ENCODE measurements at regions not wholly inside any gene's neighbourhood (a gene's known extent, or its start where the extent isn't known, plus 50 kb on each side); places are given as distances from the start of the nearest gene placed in this dataset.

DNA sequence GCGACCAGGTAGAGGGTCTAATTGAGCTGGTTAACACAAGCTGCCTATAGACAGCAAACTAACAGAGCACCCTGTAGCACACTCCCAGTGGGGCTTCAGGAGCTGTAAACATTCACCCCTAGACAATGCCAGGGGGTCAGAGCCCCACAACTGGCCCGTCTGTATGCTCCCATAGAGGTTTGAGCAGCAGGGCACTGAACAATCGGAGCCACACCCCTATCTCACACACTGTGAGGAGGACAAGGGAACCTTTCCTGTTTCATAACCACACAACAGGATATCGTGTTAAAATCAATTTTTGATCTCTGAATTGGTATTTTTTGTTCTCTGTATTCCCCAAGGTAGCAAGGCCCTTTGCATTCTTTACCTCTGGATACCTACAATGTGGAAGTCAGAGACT lies 266.1 kb downstream of the SPRY2 start:
- Histone ChIP-seq H3K9me3 (no peaks in the 10 kb centered on the region), H3K36me3 (no peaks in the 10 kb centered on the region), H3K27ac (peak overlapping the region; percentile 77 to 96 (median 93)), H3K4me1 (peaks cover 0 to 7% (median 0%) of the 10 kb centered on the region in 4 donors), H3K4me3 (peak overlapping the region; percentile 31 to 66 (median 59)), H3K27me3 (no peaks in the 10 kb centered on the region)
- 14% methylated on average over 2 of the region's 4 CpGs for WGBS (ENCODE audit: insufficient coverage, low coverage, low lambda C conversion rate, missing lambda C conversion rate)
- TF ChIP-seq, protein P1, sequence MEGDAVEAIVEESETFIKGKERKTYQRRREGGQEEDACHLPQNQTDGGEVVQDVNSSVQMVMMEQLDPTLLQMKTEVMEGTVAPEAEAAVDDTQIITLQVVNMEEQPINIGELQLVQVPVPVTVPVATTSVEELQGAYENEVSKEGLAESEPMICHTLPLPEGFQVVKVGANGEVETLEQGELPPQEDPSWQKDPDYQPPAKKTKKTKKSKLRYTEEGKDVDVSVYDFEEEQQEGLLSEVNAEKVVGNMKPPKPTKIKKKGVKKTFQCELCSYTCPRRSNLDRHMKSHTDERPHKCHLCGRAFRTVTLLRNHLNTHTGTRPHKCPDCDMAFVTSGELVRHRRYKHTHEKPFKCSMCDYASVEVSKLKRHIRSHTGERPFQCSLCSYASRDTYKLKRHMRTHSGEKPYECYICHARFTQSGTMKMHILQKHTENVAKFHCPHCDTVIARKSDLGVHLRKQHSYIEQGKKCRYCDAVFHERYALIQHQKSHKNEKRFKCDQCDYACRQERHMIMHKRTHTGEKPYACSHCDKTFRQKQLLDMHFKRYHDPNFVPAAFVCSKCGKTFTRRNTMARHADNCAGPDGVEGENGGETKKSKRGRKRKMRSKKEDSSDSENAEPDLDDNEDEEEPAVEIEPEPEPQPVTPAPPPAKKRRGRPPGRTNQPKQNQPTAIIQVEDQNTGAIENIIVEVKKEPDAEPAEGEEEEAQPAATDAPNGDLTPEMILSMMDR (IDR thresholded peaks at IDR 0.05), result no peak
- no peak for TF ChIP-seq POLR2A (IDR thresholded peaks at IDR 0.05)
- intact Hi-C loops (cut with DNase I), result no loop called here
- DNase-seq (peak; percentile 25 to 56 (median 54)), ATAC-seq (peak; percentile 79 to 85 (median 83))

DNA sequence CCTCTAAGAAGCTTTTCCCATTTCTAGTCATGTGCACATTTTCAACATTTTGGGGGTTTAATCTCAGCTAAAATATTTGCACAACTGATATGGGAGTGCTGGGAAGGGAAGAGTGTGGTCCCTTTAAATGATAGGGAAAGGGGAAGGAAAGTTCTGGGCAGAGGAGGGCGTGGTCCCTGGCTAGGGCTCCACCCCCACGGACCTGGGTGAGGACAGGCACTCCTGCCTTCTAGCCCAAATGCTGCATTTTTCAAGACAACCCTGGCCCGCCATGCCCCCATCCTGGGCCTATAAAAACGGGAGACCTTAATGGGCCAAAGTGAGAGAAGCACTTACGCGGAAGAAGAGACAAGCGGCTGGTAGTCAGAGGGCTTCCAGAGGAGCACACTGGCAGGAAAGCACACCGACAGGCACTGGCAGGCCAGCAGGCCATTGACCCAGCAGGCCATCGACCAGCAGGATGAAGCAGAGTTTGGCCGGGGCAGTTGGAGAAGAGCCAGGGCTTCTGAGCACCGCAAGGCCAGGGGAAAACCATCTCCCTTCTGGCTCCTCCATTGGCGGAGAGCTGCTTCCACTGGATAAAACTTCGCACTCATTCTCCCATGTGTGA lies 266.7 kb downstream of the SPRY2 start:
- intact Hi-C loops (cut with DNase I), result no loop called here
- no peaks in the 10 kb centered on the region for H3K36me3 ChIP-seq
- peak overlapping the region; percentile 31 to 66 (median 59) for H3K4me3 ChIP-seq
- peak; percentile 91 to 96 (median 94) for DNase-seq
- H3K9me3 ChIP-seq, result no peaks in the 10 kb centered on the region
- H3K27ac ChIP-seq, result peak overlapping the region; percentile 77 to 96 (median 93)
- ATAC-seq, result peak; percentile 94 to 99 (median 96)
- peaks cover 0 to 7% (median 0%) of the 10 kb centered on the region in 4 donors for H3K4me1 ChIP-seq
- TF ChIP-seq, protein P1 (IDR thresholded peaks at IDR 0.05), result no peak
- TF ChIP-seq POLR2A (IDR thresholded peaks at IDR 0.05), result peak; percentile 52
- WGBS (ENCODE audit: insufficient coverage, low coverage, low lambda C conversion rate, missing lambda C conversion rate), result 20% methylated on average over 1 of the region's 13 CpGs
- H3K27me3 ChIP-seq, result no peaks in the 10 kb centered on the region

DNA sequence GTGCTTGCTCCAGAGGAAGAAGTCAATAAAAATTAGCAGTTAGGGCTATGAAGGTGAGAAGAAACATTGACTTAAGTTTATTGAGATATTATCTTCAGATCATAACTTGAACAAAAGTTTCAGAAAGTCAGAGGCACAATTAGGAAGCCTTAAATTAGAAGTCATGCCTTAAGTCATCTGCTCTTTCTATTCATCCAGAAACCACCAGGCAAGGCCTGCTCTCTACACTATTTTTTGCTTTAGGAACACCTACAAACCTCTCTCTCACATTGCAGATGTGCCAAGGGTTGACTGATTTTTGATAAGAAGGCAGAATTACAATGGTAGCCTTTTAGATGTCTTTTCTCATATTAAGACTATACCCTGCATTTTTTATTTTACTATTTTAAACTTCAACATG lies 268.7 kb downstream of the SPRY2 start:
- Histone ChIP-seq H3K27ac (no peak overlapping the region), H3K4me1 (peaks cover 0 to 7% (median 0%) of the 10 kb centered on the region in 4 donors), H3K27me3 (no peaks in the 10 kb centered on the region), H3K36me3 (no peaks in the 10 kb centered on the region), H3K9me3 (no peaks in the 10 kb centered on the region), H3K4me3 (no peak overlapping the region)
- intact Hi-C loops (cut with DNase I), result no loop called here
- DNase-seq, result no peak
- no peak for ATAC-seq
- TF ChIP-seq POLR2A (IDR thresholded peaks at IDR 0.05), result no peak
- TF ChIP-seq, protein P1 (IDR thresholded peaks at IDR 0.05), result no peak

DNA sequence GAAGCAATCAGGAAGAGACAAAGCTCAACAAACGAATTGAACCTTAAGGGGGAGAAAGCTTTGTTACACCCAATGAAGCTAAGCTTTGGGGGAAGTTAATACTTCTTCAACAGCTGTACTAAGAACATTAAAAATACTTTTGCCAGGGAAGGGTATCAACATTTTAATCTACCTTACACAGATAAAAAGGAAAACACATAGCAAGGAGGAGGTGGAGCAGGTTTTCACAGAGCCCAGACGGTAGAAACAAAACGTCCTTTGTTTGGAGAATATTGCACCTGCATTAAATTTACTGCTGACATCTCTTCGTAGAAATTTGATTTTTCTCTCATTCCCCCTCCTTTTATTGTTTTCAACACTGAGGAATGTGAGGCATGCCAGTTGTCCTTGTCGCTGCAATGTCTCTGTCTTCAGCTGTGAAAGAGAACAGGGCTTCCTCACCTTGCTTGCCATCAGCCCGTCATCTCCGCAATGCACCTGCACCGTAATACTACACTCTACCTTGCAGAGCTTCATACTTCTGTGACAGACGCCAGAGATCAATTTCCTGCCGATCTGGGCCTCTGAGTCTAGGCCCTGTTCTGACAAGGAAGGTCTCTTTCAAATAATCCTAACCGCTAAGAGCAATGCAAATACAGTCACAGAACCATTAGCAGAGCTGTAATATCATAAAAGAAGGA lies 270.8 kb downstream of the SPRY2 start:
- DNase-seq (no peak), ATAC-seq (no peak)
- no peaks in the 10 kb centered on the region for H3K9me3 ChIP-seq
- TF ChIP-seq POLR2A (IDR thresholded peaks at IDR 0.05), result no peak
- TF ChIP-seq, protein P1 (IDR thresholded peaks at IDR 0.05), result no peak
- H3K27ac ChIP-seq, result no peak overlapping the region
- peaks cover 0 to 7% (median 0%) of the 10 kb centered on the region in 4 donors for H3K4me1 ChIP-seq
- intact Hi-C loops (cut with DNase I), result no loop called here
- no peaks in the 10 kb centered on the region for H3K27me3 ChIP-seq
- H3K4me3 ChIP-seq, result no peak overlapping the region
- 80% methylated on average over 11 of the region's 11 CpGs for WGBS (ENCODE audit: insufficient coverage, low coverage, low lambda C conversion rate, missing lambda C conversion rate)
- no peaks in the 10 kb centered on the region for H3K36me3 ChIP-seq
